Central memory CD4-positive, alpha-beta T cell (primary cell): ENCODE measurements at regions not wholly inside any gene's neighbourhood (a gene's known extent, or its start where the extent isn't known, plus 50 kb on each side); places are given as distances from the start of the nearest gene placed in this dataset.
"Not testable (repeated sequence)": the region's sequence is repeated elsewhere in the genome, so short reads cannot be mapped to it uniquely, and the experiment has no call there.

ENCODE experiments used
- DNase-seq: peaks from one replicate; pipeline ENCODE4 v3.0.0; 2022

DNA sequence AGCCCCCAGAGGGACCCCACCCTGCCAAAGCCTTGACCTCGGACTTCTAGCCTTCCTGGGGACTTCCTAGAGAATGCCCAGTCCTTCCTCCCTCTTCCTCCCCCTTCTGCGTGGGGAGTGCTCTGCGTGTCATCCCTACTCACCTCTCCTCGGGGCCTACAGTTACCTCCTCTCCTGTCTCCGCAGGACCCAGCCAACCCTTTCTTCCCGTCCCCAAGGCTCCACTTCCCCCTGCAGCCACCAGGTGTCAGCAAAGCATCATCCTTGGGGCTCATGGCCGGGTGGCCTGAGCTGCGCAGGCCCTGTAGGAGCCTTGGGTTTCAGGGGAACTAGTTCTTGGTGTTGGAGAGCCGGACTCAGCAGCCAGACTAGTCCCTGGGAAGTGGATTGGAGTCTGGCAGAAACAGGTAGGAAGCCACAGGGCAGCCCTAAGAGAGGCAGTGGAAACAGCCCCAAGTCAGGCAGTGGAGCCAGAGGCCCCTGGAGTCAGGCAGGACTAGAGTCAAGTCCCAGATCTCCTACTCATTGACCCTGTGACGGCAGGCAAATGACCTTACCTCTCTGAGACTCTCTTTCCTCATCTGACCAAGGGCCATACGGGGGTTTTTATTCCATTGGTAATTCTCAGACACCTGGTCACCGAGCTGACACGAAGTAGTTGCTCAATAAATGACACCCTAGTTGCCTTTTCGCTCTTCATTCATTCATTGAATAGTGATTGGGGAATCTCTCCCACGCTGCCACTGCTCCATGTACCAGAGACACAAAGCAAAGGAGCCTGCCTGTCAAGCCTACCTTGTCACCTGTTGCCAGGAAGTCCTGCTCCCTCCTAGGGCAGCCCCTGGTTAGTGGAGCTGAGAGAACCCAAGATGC, 101.8 kb upstream of the GRK3 start:
- DNase-seq = peak; percentile 49

DNA sequence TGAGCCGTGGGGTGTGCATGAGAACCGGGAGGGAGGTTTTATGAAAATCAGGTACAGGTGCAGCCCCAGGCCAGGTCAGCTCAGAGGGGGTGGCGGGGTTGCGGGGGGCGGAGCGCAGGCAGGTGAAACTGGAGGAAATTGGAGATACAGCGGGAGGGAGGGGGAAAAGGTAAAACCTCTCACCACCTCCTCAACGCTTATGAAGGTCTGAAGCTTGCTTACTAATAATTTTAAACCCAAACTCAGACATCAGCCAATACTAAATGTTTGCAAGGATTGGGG, 101.2 kb upstream of the GRK3 start:
- not testable (repeated sequence) for DNase-seq

GRCh38 chr22:25464326-25464725, 100.1 kb upstream of the GRK3 start:
- not testable (repeated sequence) for DNase-seq

GRCh38 chr22:25465949-25466348, 98.5 kb upstream of the GRK3 start:
- DNase-seq = no peak

DNA sequence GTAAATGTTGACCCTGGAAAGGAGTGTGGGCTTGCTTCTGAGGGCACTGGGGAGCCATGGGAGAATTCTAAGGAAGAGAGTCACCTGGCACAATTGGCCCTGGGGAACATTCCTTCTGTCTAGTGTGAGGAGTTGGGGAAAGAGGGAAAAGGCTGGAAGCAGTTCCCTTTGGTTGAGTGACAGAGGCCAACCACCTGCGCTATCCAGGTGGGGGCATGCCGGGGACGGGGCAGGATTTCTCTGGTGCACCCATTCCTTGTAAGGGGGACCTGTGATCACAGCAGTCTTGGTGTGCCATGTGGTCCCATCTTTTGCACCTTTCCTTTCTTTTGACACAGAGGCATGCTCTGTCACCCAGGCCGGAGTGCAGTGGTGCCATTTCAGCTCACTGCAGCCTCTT, 92.1 kb upstream of the GRK3 start:
- no peak for DNase-seq

DNA sequence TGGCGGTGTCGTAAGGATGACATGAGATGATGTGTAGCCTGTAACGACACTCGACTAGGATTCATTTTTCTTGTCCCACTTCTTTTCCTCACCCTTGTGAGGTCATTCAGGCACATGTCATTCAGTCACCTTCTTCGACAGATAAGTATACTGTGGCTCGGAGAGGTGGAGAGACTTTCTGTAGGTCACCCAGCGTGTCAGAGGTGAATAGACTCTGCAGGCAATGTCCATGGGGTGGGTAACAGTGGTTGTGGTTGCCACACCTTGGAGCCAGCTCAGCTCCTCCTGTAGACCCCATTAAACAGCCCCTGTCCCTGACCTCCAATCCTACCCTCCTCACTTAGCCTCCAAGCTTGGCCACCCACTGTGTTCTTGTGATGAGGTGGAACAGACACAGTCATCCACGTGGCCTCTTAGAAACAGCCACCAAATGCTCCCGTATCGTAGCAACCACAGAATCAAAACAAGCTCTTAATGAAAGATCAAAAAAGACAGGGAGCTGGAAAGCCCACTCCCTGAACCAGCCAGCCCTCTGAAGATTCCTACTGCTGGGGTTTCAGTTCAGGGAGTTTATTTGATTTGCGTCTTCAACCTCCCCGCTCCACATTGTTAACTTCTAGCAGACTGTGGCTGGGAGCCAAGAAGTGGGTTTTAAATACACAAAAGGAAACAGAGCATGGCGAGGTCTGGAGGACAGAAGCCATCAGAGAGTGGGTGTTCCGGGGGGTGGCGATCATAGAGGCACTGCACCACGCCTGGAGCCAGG, 89.0 kb upstream of the GRK3 start:
- DNase-seq = no peak

GRCh38 chr22:25477358-25477757, 87.1 kb upstream of the GRK3 start:
- DNase-seq = no peak

GRCh38 chr22:25478111-25478510, 86.4 kb upstream of the GRK3 start:
- no peak for DNase-seq

DNA sequence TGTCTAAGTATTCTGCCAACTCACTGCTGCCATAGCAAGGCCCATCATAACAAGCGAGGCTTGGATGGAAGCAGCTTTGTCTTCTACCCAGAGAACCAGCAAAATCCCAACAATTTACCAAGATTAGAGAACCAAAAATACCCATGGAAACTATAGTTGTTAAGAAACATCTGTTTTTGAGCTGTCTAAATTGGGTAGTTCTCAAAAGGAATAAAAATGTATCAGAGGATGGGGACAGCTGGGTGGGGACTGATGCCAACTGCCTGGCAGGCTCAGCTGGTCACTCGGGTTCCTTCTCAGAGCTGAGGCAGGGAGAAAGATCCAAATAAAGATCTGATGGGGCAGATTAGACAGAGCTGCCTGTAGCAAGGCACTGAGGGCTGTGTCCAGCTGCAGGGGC, 85.9 kb upstream of the GRK3 start:
- no peak for DNase-seq

DNA sequence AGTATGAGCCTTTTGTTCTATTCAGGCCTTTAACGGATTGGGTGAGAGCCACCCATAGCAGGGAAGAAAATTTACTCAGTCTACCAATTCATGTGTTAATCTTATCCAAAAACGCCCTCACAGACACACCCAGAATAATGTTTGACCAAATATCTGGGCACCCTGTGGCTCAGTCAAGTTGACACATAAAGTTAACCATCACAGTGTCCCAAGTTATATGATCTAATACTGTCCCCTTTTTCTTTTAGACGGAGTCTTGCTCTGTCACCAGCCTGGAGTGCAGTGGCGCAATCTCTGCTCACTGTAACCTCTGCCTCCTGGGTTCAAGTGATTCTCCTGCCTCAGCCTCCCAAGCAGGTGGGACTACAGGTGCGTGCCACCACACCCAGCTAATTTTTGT, 83.6 kb upstream of the GRK3 start:
- not testable (repeated sequence) for DNase-seq

DNA sequence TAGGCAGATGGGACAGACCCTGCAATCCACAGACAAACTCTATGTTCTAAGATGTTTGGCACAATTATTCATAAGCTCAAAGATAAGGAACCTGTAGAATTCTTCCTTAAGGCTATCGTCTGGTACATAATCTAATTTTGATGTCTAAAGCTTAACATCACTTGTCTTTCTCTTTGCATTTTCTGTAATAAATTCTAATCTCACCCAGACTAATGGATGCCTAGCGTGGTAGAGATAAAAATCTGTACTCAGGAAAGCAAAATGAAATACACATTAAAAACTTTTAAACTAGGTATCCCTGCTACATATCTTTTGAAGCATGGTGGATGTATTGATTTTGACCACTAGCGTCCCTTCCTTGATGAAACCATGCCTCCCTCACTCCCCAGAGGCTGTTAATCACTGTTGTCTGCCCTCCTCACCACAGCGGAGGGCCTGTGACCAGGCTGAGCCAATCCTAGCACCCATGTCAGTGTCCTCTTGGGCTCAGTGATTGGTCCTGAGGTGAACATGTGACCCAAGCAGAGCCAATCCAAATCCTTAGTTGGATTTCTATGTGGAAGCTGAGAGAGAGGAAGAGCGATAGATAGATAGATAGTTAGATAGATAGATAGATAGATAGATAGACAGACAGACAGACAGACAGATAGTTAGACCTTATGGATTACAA, 82.2 kb upstream of the GRK3 start:
- no peak for DNase-seq

- no peak for DNase-seq
Observed at GRCh38 chr22:25482868-25483639, 81.4 kb upstream of the GRK3 start.

- no peak for DNase-seq
Observed at GRCh38 chr22:25483931-25484330, 80.5 kb upstream of the GRK3 start.

GRCh38 chr22:25484521-25485315, 79.8 kb upstream of the GRK3 start:
- no peak for DNase-seq

- DNase-seq = no peak
Observed at GRCh38 chr22:25485626-25486545, 78.6 kb upstream of the GRK3 start.

GRCh38 chr22:25487508-25487907, 77.0 kb upstream of the GRK3 start:
- DNase-seq = no peak

DNA sequence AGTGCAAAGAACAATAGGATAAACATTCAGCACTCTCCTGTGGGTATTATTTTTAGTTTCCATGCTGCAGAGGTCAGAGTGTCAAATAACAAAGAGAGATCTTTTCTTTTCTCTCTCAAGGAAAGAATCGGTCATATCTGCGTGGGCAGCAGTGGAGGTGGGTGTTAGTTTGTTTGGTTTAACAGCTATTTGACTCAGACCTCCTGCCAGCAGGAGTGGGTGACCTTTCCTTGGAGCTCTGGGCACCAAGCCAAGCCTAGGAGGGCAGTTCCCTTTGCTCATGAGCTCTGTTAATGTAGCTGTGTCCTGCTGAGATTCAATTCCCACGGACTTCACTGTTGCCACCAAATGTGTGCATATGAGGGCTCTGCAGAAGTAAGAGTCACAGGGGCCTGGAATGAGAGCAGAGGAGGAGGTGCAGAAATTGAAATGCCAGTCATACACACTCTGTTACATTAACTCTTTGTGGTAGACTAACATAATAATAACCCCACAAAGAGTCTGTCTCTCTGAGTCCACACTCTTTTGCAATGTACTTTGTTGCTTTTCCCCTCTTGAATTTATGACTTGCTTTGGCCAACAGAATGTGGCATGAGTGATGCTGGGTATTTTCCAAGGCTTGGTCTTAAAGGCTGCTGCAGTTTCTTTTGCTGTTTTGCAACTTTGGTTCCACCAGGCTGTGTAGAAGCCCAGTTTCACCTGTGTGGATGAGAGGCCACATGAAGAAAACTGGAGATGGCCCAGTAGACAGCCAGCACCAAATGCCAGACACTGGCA, 76.0 kb upstream of the GRK3 start:
- no peak for DNase-seq

DNA sequence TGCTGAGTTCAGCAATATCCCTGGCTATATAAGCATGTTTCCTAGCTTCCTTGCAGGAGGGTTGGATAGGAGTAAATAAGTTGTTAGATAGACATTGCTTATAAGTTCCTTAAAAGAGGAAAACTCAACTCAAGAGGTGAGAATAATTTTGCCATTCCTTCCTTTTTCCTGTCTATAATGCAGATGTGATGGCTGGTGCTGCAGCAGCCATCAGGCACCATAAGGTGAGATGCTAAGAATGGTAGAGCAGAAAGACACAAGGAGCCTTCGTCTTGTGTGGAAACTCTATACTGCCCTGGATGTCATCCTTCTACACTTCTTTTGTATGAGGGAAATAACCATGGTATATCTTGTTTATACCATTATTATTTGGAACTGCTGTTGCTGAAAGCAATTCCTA, 74.5 kb upstream of the GRK3 start:
- DNase-seq = no peak

DNA sequence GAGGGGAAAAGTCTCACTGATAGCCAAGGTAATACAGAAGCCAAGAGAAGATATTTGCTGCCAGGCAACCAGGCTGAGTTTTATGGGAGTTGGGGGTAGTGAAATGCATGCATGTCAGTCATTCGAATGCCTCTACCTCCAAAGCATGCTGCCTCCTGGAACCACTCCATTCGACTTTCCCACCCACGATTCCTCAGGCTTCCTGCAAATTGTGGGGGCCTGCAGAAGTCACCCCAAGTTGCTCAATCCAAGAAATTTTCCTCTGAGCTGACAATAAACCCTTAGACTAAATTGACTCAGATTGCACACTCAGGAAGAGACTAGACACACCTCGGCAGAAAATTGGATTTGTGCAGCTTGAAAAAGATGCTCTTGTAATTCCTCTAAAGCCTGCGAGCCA, 73.6 kb upstream of the GRK3 start:
- DNase-seq = no peak

GRCh38 chr22:25492162-25492561, 72.3 kb upstream of the GRK3 start:
- DNase-seq = no peak
